CD4-positive, alpha-beta T cell (primary cell): ENCODE measurements at regions not wholly inside any gene's neighbourhood (a gene's known extent, or its start where the extent isn't known, plus 50 kb on each side); places are given as distances from the start of the nearest gene placed in this dataset.
"Not testable (repeated sequence)": the region's sequence is repeated elsewhere in the genome, so short reads cannot be mapped to it uniquely, and the experiment has no call there.

Source experiments
- ATAC-seq: fragments of 200-7000 bp; cut with Tn5 transposase; one replicate; pipeline ENCODE4 v1.10.0; 2022; ENCODE audit warnings: mild to moderate bottlenecking; ENCODE audit not compliant: poor library complexity
- CTCF ChIA-PET: fragments of 350-600 bp; sonication (Branson Sonifier 250); formaldehyde crosslinking; loops from one replicate; lab custom pipeline; 2021; ENCODE audit warnings: antibody characterized with exemption, inconsistent platforms; lab: Charles Lee
- POLR2A ChIA-PET: fragments of 350-600 bp; sonication (Branson Sonifier 250); formaldehyde crosslinking; loops from one replicate; lab custom pipeline; 2021; ENCODE audit warnings: antibody characterized with exemption, inconsistent platforms; lab: Charles Lee
- DNase-seq, 14 experiments: peaks; one replicate each; pipeline ENCODE4 v3.0.0-alpha.2; 2013 to 2020; ENCODE audit warnings: mixed read lengths in 2 of 14
- H3K27ac ChIP-seq, 2 donors: one replicate each; pipeline versions ENCODE4 v1.5.1 to v1.7.0; 2013; ENCODE audit warnings: low read length in 2 of 2, low read depth in 1 of 2, mild to moderate bottlenecking in 1 of 2
- H3K27me3 ChIP-seq, 2 experiments: 1 replicate in 1 of 2; 2 replicates in 1 of 2; pipeline versions ENCODE4 v1.6.1 to v1.7.0; 2013; ENCODE audit warnings: low read length in 2 of 2, control low read depth in 1 of 2, mild to moderate bottlenecking in 1 of 2, moderate library complexity in 1 of 2; ENCODE audit not compliant: insufficient read depth in 2 of 2, control insufficient read depth in 1 of 2
- H3K36me3 ChIP-seq: one replicate; pipeline ENCODE4 v1.6.1; 2013; ENCODE audit warnings: low read length, control low read depth; ENCODE audit not compliant: insufficient read depth
- H3K4me1 ChIP-seq: one replicate; pipeline ENCODE4 v1.6.1; 2013; ENCODE audit warnings: low read length, control low read depth; ENCODE audit not compliant: insufficient read depth
- H3K4me3 ChIP-seq: one replicate; pipeline ENCODE4 v1.5.1; 2013; ENCODE audit warnings: mild to moderate bottlenecking, low read length, moderate library complexity
- H3K9me3 ChIP-seq, 2 experiments: 1 replicate in 1 of 2; 2 replicates in 1 of 2; pipeline versions ENCODE4 v1.6.1 to v1.7.0; 2013; ENCODE audit warnings: low read length in 2 of 2, mild to moderate bottlenecking in 2 of 2, control low read depth in 1 of 2, moderate library complexity in 1 of 2; ENCODE audit not compliant: control insufficient read depth in 1 of 2, insufficient read depth in 1 of 2
- H3K27ac Mint-ChIP-seq: one replicate; pipeline ENCODE4 v1.8.0; 2020; ENCODE audit warnings: mixed read lengths
- H3K27me3 Mint-ChIP-seq: one replicate; pipeline ENCODE4 v1.8.0; 2021; ENCODE audit warnings: mixed read lengths
- H3K36me3 Mint-ChIP-seq: one replicate; pipeline ENCODE4 v1.8.0; 2021; ENCODE audit warnings: low read depth, mixed read lengths
- H3K4me1 Mint-ChIP-seq: one replicate; pipeline ENCODE4 v1.8.0; 2021; ENCODE audit warnings: low read depth, mixed read lengths
- H3K4me3 Mint-ChIP-seq: one replicate; pipeline ENCODE4 v1.8.0; 2020; ENCODE audit warnings: mild to moderate bottlenecking, mixed read lengths
- H3K9me3 Mint-ChIP-seq: one replicate; pipeline ENCODE4 v1.8.0; 2020; ENCODE audit warnings: mixed read lengths
- intact Hi-C, 2 experiments: fragments of 100-400 bp; cut with DNase I in 1 of 2; cut with micrococcal nuclease in 1 of 2; formaldehyde crosslinking; loops; one replicate each; pipeline versions ENCODE4 v1.15.1 to v1.9.0; 2023 to 2025; cut with DNase I, micrococcal nuclease
- TF ChIP-seq, protein P1 (sequence below): fragments of 200-600 bp; IDR thresholded peaks from one replicate; pipeline ENCODE4 v1.8.0; 2022; ENCODE audit warnings: antibody characterized with exemption, mild to moderate bottlenecking

DNA sequence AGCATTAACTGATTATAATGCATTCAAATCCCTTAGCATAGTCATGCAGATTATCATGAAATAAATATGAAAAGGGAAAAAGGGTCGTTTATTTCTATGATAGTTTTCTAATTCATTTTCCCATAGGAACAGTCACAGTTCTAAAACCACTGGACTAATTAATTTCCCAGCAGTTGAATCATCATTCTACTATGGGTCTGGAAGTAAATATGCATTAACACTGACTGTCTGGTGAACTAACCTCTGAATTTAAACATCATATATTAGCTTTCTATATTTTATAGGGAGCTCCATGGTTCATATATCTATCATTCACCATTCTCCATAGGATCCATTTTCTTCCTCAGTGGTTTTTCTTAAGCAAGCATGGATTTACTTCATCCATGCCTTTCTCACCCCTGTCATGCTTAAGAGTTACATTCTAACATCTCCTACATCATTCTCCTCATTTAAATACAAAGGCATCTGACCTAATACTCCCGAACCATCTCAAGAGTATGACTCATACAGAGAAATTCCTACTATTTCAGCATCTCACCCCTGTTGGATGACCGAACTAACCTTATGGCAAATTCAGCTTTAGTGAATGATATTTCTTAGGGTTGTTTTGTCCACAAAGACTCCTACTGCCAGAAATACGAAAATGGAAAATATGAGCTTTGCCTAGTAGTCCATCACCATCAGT, 198.7 kb upstream of the ADAMTS3 start:
- DNase-seq (no peak), ATAC-seq (no peak)
- no peaks in the 10 kb centered on the region for H3K27me3 ChIP-seq
- H3K27ac ChIP-seq = no peak overlapping the region
- Mint-ChIP-seq H3K9me3 (no peaks in the 10 kb centered on the region), H3K4me1 (no peaks in the 10 kb centered on the region), H3K27me3 (no peaks in the 10 kb centered on the region), H3K4me3 (no peak overlapping the region), H3K36me3 (no peaks in the 10 kb centered on the region), H3K27ac (no peak overlapping the region)
- H3K4me3 ChIP-seq = no peak overlapping the region
- peaks cover 0 to 8% of the 10 kb centered on the region in 2 experiments for H3K9me3 ChIP-seq
- H3K4me1 ChIP-seq = no peaks in the 10 kb centered on the region
- POLR2A ChIA-PET = no interaction called here
- TF ChIP-seq, protein P1, sequence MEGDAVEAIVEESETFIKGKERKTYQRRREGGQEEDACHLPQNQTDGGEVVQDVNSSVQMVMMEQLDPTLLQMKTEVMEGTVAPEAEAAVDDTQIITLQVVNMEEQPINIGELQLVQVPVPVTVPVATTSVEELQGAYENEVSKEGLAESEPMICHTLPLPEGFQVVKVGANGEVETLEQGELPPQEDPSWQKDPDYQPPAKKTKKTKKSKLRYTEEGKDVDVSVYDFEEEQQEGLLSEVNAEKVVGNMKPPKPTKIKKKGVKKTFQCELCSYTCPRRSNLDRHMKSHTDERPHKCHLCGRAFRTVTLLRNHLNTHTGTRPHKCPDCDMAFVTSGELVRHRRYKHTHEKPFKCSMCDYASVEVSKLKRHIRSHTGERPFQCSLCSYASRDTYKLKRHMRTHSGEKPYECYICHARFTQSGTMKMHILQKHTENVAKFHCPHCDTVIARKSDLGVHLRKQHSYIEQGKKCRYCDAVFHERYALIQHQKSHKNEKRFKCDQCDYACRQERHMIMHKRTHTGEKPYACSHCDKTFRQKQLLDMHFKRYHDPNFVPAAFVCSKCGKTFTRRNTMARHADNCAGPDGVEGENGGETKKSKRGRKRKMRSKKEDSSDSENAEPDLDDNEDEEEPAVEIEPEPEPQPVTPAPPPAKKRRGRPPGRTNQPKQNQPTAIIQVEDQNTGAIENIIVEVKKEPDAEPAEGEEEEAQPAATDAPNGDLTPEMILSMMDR = no peak
- no peaks in the 10 kb centered on the region for H3K36me3 ChIP-seq
- intact Hi-C loops = no loop called here
- CTCF ChIA-PET = no interaction called here

DNA sequence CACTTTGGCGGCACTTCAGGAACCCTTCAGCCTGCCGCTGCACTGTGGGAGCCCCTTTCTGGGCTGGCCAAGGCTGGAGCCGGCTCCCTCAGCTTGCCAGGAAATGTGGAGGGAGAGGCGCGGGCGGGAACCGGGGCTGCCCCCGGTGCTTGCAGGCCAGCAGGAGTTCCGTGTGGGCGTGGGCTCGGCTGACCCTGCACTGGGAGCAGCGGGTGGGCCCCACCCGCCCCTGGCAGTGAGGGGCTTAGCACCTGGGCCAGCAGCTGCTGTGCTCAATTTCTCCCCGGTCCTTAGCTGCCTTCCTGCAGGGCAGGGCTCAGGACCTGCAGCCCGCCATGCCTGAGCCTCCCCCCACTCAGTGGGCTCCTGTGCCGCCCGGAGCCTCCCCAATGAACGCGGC, 196.8 kb upstream of the ADAMTS3 start:
- H3K9me3 ChIP-seq, ATAC-seq, intact Hi-C loops, H3K4me3 Mint-ChIP-seq, H3K36me3 ChIP-seq, H3K27ac Mint-ChIP-seq, H3K27me3 ChIP-seq, H3K27ac ChIP-seq, H3K27me3 Mint-ChIP-seq, CTCF ChIA-PET, H3K4me3 ChIP-seq, H3K9me3 Mint-ChIP-seq, DNase-seq, POLR2A ChIA-PET, H3K4me1 ChIP-seq, H3K4me1 Mint-ChIP-seq, H3K36me3 Mint-ChIP-seq: not testable (repeated sequence)

DNA sequence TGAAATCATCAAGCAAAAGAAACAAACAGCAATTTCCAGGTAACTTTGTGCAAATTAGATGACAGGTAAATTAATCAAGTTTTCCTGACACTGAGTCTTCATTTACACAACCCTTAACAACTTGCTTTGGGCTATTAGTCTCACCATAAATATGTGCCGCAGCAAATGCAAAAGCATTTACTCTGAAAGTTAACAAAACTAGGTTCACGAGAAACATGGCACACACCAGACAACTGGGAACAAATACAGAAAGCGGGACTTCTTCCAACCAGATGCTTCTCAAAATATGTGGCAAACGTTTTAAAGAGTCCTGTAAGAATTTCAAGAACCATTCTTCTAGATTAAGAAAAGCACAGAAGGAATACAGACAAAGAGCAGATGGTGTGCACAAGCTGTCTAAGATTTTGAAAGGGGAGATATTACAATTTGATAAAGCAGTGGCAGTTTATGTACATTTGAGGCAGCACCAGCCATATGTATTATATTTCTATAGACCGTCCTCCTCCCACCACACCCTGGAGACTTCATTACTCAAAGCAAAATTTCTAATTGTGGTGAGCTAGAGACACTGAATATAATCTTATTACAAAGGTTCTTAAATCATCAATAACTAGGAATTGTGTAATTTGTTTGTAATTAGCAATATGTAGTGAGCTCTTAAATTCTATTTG, 192.5 kb upstream of the ADAMTS3 start:
- no peak overlapping the region for H3K27ac Mint-ChIP-seq
- H3K36me3 Mint-ChIP-seq = no peaks in the 10 kb centered on the region
- DNase-seq (no peak), ATAC-seq (no peak)
- Histone ChIP-seq H3K27ac (no peak overlapping the region), H3K9me3 (peaks cover 0 to 8% of the 10 kb centered on the region in 2 experiments), H3K27me3 (no peaks in the 10 kb centered on the region), H3K4me1 (no peaks in the 10 kb centered on the region), H3K36me3 (no peaks in the 10 kb centered on the region), H3K4me3 (no peak overlapping the region)
- ChIA-PET POLR2A (no interaction called here), CTCF (no interaction called here)
- H3K9me3 Mint-ChIP-seq = no peaks in the 10 kb centered on the region
- no peak overlapping the region for H3K4me3 Mint-ChIP-seq
- H3K4me1 Mint-ChIP-seq = no peaks in the 10 kb centered on the region
- TF ChIP-seq, protein P1 = no peak
- H3K27me3 Mint-ChIP-seq = no peaks in the 10 kb centered on the region
- intact Hi-C loops = no loop called here

DNA sequence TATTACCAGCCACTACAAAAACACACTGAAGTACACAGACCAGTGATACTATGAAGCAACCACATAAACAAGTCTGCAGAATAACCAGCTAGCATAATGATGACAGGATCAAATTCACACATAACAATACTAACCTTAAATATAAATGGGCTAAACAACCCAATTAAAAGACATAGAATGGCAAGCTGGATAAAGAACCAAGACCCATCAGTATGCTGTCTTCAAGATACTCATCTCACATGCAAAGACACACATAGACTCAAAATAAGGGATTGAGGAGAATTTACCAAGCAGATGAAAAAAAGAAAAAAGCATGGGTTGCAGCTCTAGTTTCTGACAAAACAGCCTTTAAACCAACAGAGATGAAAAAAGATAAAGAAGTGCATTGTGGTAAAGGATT, 184.4 kb upstream of the ADAMTS3 start:
- H3K4me1 Mint-ChIP-seq, H3K27ac Mint-ChIP-seq, H3K4me3 Mint-ChIP-seq, CTCF ChIA-PET, ATAC-seq, POLR2A ChIA-PET, H3K4me3 ChIP-seq, H3K27me3 Mint-ChIP-seq, H3K27ac ChIP-seq, H3K4me1 ChIP-seq, DNase-seq, H3K36me3 Mint-ChIP-seq, H3K36me3 ChIP-seq, intact Hi-C loops, H3K27me3 ChIP-seq: not testable (repeated sequence)
- H3K9me3 ChIP-seq = peaks cover 9 to 13% of the 10 kb centered on the region in 2 experiments
- H3K9me3 Mint-ChIP-seq = peaks cover 14% of the 10 kb centered on the region
